Ascending aorta (tissue), 2 donors: ENCODE measurements at regions not wholly inside any gene's neighbourhood (a gene's known extent, or its start where the extent isn't known, plus 50 kb on each side); places are given as distances from the start of the nearest gene placed in this dataset.
"Not testable (repeated sequence)": the region's sequence is repeated elsewhere in the genome, so short reads cannot be mapped to it uniquely, and the experiment has no call there.

Experiments used
- DNase-seq, 2 donors: peaks; one replicate each; pipeline ENCODE4 v3.0.0-alpha.2; 2019; ENCODE audit warnings: low spot score in 2 of 2
- H3K27ac ChIP-seq, 2 donors: fragments of 200-600 bp; sonication (generic); one replicate each; pipeline ENCODE4 v1.5.1; 2016 to 2017; ENCODE audit warnings: mild to moderate bottlenecking in 1 of 2
- H3K27me3 ChIP-seq: fragments of 200-600 bp; sonication (generic); one replicate; pipeline ENCODE4 v1.5.1; 2017
- H3K36me3 ChIP-seq, 2 donors: fragments of 200-600 bp; sonication (generic); one replicate each; pipeline ENCODE4 v1.5.1; 2016
- H3K4me1 ChIP-seq, 2 donors: fragments of 200-600 bp; sonication (generic); one replicate each; pipeline ENCODE4 v1.5.1; 2016 to 2017; ENCODE audit warnings: mild to moderate bottlenecking in 1 of 2
- H3K4me3 ChIP-seq, 2 donors: fragments of 200-600 bp; sonication (generic); one replicate each; pipeline ENCODE4 v1.5.1; 2016 to 2017; ENCODE audit warnings: mild to moderate bottlenecking in 1 of 2
- H3K9me3 ChIP-seq, 2 donors: fragments of 200-600 bp; sonication (generic); one replicate each; pipeline ENCODE4 v1.5.1; 2016
- intact Hi-C: fragments of 100-400 bp; cut with DNase I; formaldehyde crosslinking; loops from one replicate; pipeline ENCODE4 v1.15.1; 2023
- TF ChIP-seq, protein P1 (sequence below), 3 experiments: fragments of 200-600 bp in 2 of 3; fragments of 450-650 bp in 1 of 3; sonication (generic) in 2 of 3; IDR thresholded peaks; one replicate each; pipeline ENCODE4 v1.5.1; 2016 to 2019; ENCODE audit warnings: antibody characterized with exemption in 3 of 3, mild to moderate bottlenecking in 1 of 3, moderate library complexity in 1 of 3

DNA sequence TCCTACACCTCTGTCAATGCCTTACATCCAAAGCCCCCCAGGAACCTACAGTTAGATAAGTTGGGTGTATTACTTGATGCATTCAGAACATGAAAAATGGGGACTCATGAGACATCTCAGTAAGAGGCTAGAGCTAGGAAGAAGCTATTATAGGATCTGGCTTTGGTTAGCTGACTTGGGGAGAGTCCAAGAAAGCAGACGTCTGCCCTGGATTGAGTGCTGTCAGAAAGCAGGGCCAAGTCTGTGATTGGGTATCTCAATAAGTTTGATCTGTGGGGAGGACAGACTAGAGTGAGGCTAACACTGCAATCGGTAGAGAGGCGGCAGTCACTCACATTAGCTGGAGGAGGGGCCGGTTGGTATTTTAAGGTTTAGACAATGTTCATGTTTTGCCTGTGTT lies 79.4 kb upstream of the LRFN2 start:
- no peak for DNase-seq
- no peaks in the 10 kb centered on the region for H3K36me3 ChIP-seq
- H3K4me1 ChIP-seq = no peaks in the 10 kb centered on the region
- H3K27ac ChIP-seq = no peak overlapping the region
- TF ChIP-seq, protein P1, sequence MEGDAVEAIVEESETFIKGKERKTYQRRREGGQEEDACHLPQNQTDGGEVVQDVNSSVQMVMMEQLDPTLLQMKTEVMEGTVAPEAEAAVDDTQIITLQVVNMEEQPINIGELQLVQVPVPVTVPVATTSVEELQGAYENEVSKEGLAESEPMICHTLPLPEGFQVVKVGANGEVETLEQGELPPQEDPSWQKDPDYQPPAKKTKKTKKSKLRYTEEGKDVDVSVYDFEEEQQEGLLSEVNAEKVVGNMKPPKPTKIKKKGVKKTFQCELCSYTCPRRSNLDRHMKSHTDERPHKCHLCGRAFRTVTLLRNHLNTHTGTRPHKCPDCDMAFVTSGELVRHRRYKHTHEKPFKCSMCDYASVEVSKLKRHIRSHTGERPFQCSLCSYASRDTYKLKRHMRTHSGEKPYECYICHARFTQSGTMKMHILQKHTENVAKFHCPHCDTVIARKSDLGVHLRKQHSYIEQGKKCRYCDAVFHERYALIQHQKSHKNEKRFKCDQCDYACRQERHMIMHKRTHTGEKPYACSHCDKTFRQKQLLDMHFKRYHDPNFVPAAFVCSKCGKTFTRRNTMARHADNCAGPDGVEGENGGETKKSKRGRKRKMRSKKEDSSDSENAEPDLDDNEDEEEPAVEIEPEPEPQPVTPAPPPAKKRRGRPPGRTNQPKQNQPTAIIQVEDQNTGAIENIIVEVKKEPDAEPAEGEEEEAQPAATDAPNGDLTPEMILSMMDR (IDR thresholded peaks at IDR 0.05) = no peak
- H3K9me3 ChIP-seq = peaks cover 8% of the 10 kb centered on the region in 2 donors
- H3K27me3 ChIP-seq = no peaks in the 10 kb centered on the region
- H3K4me3 ChIP-seq = no peak overlapping the region
- intact Hi-C loops = no loop called here

DNA sequence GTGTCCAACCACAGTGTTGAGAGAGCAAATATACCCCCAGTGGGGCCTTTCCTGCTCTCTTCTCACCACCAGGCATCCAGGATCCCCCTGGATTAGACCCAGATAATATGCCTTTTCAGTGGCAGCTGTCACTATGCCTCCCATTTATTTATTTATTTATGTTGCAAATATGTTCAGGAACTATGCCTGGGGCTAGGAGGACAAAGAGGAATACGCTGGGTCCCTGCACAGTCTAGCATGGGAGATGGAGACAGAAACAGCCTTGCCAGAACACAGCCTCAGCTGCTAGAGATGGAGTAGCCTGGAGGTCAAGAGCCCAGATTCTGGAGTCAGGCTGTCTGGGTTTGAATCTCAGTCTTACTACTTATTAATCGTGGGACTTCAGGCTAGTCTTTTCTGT lies 74.6 kb upstream of the LRFN2 start:
- Histone ChIP-seq H3K4me3 (no peak overlapping the region), H3K9me3 (peaks cover 8% of the 10 kb centered on the region in 2 donors), H3K27ac (no peak overlapping the region), H3K4me1 (no peaks in the 10 kb centered on the region), H3K36me3 (no peaks in the 10 kb centered on the region), H3K27me3 (no peaks in the 10 kb centered on the region)
- no peak for DNase-seq
- intact Hi-C loops = no loop called here
- TF ChIP-seq, protein P1 (IDR thresholded peaks at IDR 0.05) = no peak

DNA sequence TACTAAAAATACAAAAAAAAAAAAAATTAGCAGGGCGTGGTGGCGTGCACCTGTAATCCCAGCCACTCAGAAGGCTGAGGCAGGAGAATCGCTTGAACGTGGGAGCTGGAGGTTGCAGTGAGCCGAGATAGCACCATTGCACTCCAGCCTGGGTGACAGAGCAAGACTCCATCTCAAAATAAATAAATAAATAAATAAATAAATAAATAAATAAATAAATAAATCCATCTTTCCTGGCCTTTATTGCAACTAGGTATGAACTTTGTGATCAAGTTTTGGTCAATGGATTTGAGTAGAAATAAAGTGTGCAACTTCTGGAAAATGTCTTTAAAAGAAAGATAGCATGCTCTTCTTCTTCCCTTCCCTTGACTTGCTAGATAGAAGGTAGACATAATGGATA lies 69.6 kb upstream of the LRFN2 start:
- intact Hi-C loops, H3K27me3 ChIP-seq: not testable (repeated sequence)

DNA sequence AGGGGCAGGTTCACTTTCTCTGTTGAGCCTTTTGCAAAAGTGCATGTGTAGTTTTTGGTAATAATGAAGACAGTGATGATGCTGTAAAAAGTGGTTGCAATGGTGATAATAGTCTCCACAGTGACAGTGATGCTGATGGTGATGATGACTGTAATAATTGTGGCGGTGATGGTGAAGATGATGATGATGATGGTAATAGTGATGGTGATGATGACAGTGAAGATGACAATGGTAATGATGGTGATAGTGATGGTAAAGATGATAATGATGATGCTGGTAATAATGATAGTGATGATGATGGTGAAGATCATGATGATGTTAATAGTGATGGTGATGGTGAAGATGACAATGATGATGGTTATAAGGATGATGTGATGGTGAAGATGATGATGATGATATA lies 67.7 kb upstream of the LRFN2 start:
- Histone ChIP-seq H3K4me1 (no peaks in the 10 kb centered on the region), H3K4me3 (no peak overlapping the region), H3K9me3 (no peaks in the 10 kb centered on the region), H3K27ac (no peak overlapping the region), H3K36me3 (no peaks in the 10 kb centered on the region), H3K27me3 (no peaks in the 10 kb centered on the region)
- TF ChIP-seq, protein P1 (IDR thresholded peaks at IDR 0.05) = no peak
- no peak for DNase-seq
- intact Hi-C loops = no loop called here

More for the DNA sequence above, 69.6 kb upstream of the LRFN2 start:
- H3K27ac ChIP-seq, H3K9me3 ChIP-seq, H3K36me3 ChIP-seq, H3K4me1 ChIP-seq, H3K4me3 ChIP-seq, DNase-seq: not testable (repeated sequence)

DNA sequence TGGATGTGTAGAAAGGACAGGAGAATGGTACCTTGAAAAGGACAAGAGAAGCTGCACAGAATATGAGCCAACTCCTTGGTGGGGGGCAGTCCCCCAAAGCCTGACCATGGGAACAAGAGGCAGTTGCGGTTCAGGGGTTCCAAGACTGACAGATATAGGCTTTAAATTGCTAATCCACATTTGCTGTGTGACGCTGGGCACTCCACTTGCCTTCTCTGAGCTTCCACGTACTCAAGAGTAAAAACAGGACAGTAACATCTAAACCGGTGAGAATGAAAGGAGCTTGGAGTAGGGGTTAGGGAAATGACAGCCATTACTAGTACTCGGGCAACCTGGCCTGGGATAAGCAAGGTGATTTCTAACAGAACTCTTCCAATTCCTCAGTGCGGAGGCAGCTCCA lies 57.9 kb upstream of the LRFN2 start:
- Histone ChIP-seq H3K27me3 (no peaks in the 10 kb centered on the region), H3K9me3 (peaks cover 0 to 3% of the 10 kb centered on the region in 2 donors), H3K4me3 (no peak overlapping the region), H3K27ac (no peak overlapping the region), H3K36me3 (no peaks in the 10 kb centered on the region), H3K4me1 (no peaks in the 10 kb centered on the region)
- TF ChIP-seq, protein P1 (IDR thresholded peaks at IDR 0.05) = no peak
- no peak for DNase-seq
- intact Hi-C loops = no loop called here

DNA sequence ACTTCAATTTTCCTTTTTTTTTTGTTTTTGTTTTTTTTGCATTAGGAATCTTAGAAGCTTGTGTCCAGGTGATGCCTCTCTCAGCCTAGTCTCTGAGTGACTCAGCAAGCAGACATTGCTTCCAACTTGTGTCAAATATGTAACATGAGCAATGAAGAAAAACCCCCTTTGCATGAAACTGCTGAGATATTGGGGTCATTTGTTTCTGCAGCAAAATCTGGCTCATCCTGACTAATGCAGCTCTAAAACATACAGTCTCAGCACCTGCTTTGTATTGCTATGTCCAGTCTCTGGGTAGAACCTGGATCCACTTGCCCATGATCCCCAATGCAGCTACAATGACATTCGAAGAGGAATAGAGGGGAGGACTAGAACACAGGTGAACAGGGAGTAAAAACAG lies 55.7 kb upstream of the LRFN2 start:
- H3K9me3 ChIP-seq = peaks cover 0 to 3% of the 10 kb centered on the region in 2 donors
- H3K36me3 ChIP-seq = no peaks in the 10 kb centered on the region
- intact Hi-C loops = no loop called here
- no peak for DNase-seq
- H3K4me1 ChIP-seq = no peaks in the 10 kb centered on the region
- H3K4me3 ChIP-seq = no peak overlapping the region
- H3K27ac ChIP-seq = no peak overlapping the region
- TF ChIP-seq, protein P1 (IDR thresholded peaks at IDR 0.05) = no peak
- no peaks in the 10 kb centered on the region for H3K27me3 ChIP-seq
